ENCODE measurements at regions not wholly inside any gene's neighbourhood (a gene's known extent, or its start where the extent isn't known, plus 50 kb on each side); places are given as distances from the start of the nearest gene placed in this dataset.
"Not testable (repeated sequence)": the region's sequence is repeated elsewhere in the genome, so short reads cannot be mapped to it uniquely, and the experiment has no call there.

DNA sequence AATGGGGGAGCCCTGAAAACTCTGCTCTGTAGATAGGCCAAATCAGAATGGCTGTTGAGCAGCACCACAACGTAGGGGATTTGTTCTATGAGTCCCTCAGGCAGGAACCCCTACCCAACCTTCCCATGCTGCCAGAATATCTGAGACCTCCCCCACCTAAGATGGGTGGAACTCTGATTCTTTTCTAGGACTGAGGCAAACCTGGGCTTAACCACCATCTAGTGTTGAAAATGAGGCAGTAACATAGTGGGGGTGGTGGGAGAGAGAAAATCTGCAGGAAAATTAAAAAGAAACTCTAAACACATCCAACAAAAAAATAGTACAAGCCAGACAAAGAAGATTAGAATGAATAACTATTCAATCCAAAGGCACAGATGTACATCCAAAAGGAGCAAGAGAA, 228.4 kb downstream of the ATPSCKMT start:
- Mint-ChIP-seq H3K9me3 (peaks cover 12 to 24% of the 10 kb centered on the region in 2 donors), H3K4me3 (no peak overlapping the region), H3K27me3 (no peaks in the 10 kb centered on the region), H3K4me1 (no peaks in the 10 kb centered on the region), H3K27ac (no peak overlapping the region)
- ATAC-seq (no peak), DNase-seq (no peak)

DNA sequence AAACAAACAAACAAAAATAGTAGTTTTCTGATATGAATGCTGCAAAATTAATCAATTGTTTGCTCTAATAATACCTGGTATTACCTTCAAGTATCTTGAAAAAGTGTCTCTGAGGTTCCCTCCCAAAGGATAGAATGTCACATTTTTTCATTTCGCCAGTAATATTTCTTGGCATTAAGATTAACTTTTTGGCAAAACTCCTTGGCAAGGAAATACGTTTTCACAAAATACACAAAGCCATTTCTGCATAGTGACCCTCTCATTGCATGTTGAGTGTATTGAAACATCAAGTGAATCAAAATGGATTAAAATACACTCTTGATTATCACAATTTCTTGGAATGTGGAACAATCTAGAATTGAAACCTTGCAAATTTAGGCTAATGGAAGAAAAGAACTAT, 230.5 kb downstream of the ATPSCKMT start:
- ATAC-seq, result no peak
- no peak overlapping the region for H3K27ac Mint-ChIP-seq
- peaks cover 15 to 21% of the 10 kb centered on the region in 2 donors for H3K9me3 Mint-ChIP-seq
- H3K4me1 Mint-ChIP-seq, result no peaks in the 10 kb centered on the region
- DNase-seq, result no peak
- H3K27me3 Mint-ChIP-seq, result no peaks in the 10 kb centered on the region
- no peak overlapping the region for H3K4me3 Mint-ChIP-seq

- DNase-seq (no peak), ATAC-seq (no peak)
- Mint-ChIP-seq H3K9me3 (peaks cover 15 to 21% of the 10 kb centered on the region in 2 donors), H3K4me1 (no peaks in the 10 kb centered on the region), H3K4me3 (no peak overlapping the region), H3K27ac (no peak overlapping the region), H3K27me3 (no peaks in the 10 kb centered on the region)
These were observed 231.3 kb downstream of the ATPSCKMT start for GRCh38 chr5:10018201-10019069.

DNA sequence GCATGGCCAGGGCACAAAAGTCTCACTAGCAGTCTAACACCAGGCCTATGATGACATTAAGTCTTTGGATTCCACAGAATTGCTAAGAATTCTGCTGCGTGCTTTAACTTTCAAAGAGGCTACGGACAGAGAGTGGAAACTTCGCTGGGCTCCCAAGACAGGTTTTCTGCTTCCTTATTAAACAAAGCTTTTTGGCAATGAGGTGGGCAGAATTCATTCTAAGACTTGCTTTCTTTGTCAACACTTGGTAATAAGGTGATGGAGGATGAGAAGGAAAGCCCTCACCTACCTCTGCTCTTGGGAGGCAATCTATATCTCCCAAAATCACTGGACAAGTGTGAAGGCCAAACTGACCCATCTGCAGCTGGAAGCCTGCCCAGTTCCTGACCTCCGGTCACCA, 231.9 kb downstream of the ATPSCKMT start:
- Mint-ChIP-seq H3K4me3 (no peak overlapping the region), H3K9me3 (peaks cover 15% of the 10 kb centered on the region in 2 donors)

DNA sequence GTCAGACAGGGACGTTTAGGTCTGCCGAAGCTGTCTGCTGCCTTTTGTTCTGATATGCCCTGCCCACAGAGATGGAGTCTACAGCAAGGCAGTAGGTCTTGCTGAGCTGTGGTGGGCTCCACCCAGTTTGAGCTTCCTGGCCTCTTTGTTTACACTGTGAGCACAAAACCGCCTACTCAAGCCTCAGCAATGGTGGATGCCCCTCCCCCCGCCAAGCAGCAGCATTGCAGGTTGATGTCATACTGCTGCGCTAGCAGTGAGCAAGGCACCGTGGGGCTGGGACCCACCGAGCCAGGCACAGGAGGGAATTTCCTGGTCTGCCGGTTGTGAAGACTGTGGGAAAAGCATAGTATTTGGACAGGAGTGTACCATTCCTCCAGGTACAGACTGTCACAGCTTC, 233.1 kb downstream of the ATPSCKMT start:
- H3K27me3 Mint-ChIP-seq, DNase-seq, H3K4me3 Mint-ChIP-seq, ATAC-seq, H3K4me1 Mint-ChIP-seq, H3K27ac Mint-ChIP-seq: not testable (repeated sequence)
- H3K9me3 Mint-ChIP-seq, result peaks cover 9 to 15% of the 10 kb centered on the region in 2 donors

More for the DNA sequence above, 231.9 kb downstream of the ATPSCKMT start:
- H3K4me1 Mint-ChIP-seq, result no peaks in the 10 kb centered on the region
- DNase-seq (no peak), ATAC-seq (no peak)
- H3K27ac Mint-ChIP-seq, result no peak overlapping the region
- H3K27me3 Mint-ChIP-seq, result no peaks in the 10 kb centered on the region

DNA sequence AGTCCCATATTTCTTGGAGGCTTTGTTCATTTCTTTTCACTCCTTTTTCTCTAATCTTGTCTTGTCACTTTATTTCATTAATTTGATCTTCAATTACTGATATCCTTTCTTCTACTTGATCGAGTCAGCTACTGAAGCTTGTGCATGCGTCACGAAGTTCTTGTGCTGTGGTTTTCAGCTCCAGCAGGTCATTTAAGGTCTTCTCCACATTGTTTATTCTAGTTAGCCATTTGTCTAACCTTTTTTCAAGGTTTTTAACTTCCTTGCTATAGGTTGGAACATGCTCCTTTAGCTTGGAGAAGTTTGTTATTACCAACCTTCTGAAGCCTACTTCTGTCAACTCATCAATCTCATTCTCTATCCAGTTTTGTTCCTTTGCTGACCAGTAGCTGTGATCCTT, 234.0 kb downstream of the ATPSCKMT start:
- not testable (repeated sequence) for DNase-seq, H3K27me3 Mint-ChIP-seq, ATAC-seq, H3K4me1 Mint-ChIP-seq, H3K4me3 Mint-ChIP-seq
- H3K27ac Mint-ChIP-seq, result peak overlapping the region in 1 of 2 donors; percentile 3
- H3K9me3 Mint-ChIP-seq, result peaks cover 5 to 14% of the 10 kb centered on the region in 2 donors

DNA sequence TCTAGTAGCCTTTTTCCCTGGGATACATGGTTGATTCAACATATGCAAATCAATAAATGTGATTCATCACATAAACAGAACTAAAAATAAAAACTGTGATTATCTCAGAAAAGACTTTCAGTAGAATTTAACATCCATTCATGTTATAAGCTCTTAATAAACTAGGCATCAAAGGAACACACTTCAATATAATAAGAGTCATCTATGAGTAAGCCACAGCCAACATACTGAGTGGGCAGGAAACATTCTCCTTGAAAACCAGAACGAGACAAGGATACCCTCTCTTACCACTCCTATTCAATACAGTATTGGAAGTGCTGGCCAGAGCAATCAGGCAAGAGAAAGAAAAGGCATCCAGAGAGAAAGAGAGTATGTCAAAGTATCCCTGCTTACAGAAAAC, 239.9 kb downstream of the ATPSCKMT start:
- ATAC-seq (no peak), DNase-seq (no peak)
- Mint-ChIP-seq H3K27ac (no peak overlapping the region), H3K4me1 (no peaks in the 10 kb centered on the region), H3K27me3 (no peaks in the 10 kb centered on the region), H3K4me3 (no peak overlapping the region), H3K9me3 (peaks cover 3 to 19% of the 10 kb centered on the region in 2 donors)

GRCh38 chr5:9987101-9987500, 262.6 kb downstream of the ATPSCKMT start:
- Mint-ChIP-seq H3K9me3 (peaks cover 0 to 8% of the 10 kb centered on the region in 2 donors), H3K4me1 (no peaks in the 10 kb centered on the region), H3K4me3 (no peak overlapping the region), H3K27me3 (no peaks in the 10 kb centered on the region), H3K27ac (no peak overlapping the region)
- ATAC-seq, result no peak
- DNase-seq, result no peak

- Mint-ChIP-seq H3K4me3 (no peak overlapping the region), H3K27me3 (peaks cover 7% of the 10 kb centered on the region), H3K27ac (no peak overlapping the region), H3K4me1 (no peaks in the 10 kb centered on the region), H3K9me3 (peaks cover 8 to 17% of the 10 kb centered on the region in 2 donors)
- ATAC-seq (no peak), DNase-seq (no peak)
These were observed 272.6 kb downstream of the ATPSCKMT start for GRCh38 chr5:9977070-9977469.

GRCh38 chr5:9976621-9977020, 273.1 kb downstream of the ATPSCKMT start:
- DNase-seq (no peak), ATAC-seq (no peak)
- Mint-ChIP-seq H3K4me3 (no peak overlapping the region), H3K9me3 (peaks cover 8 to 20% of the 10 kb centered on the region in 2 donors), H3K4me1 (no peaks in the 10 kb centered on the region), H3K27me3 (peaks cover 7% of the 10 kb centered on the region), H3K27ac (no peak overlapping the region)

DNA sequence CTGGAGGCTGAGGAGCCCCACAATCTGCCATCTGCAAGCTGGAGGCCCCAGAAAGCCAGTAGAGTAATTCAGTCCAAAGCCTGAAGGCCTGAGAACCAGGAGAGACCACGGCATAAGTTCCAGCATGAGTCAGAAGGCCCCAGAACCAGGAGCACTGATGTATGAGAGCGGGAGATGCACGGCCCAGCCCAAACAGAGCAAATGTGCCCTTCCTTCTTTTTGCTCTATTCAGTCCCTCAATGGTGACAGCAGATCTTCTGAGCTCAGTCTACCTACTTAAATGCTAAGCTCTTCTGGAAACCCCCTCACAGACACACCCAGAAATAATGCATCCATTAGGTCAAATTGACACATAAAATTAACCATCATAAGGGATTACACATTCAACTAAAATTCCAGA, 277.6 kb downstream of the ATPSCKMT start:
- Mint-ChIP-seq H3K27ac (no peak overlapping the region), H3K9me3 (peaks cover 12 to 31% of the 10 kb centered on the region in 2 donors), H3K27me3 (no peaks in the 10 kb centered on the region), H3K4me1 (no peaks in the 10 kb centered on the region), H3K4me3 (no peak overlapping the region)
- ATAC-seq, result no peak
- DNase-seq, result no peak

DNA sequence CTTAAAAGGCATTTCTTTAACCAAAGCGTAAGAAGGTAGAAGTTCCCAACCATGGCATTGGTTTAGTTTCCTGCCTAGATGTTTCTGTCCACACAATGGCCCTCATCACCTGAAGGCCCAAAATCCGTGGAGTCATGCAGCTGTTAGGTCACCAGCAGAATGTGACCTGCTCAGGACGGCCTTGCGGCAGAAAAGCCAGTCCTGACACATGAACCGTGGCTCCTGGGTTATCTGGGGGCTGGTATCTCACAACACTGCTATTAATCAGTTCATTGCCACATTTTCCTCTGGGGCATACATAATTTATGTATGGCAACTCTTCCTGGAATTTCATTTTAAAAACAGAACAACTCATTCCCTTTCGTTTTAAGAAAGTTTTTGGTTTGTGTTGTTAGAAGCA, 278.4 kb downstream of the ATPSCKMT start:
- Mint-ChIP-seq H3K27ac (no peak overlapping the region), H3K27me3 (no peaks in the 10 kb centered on the region), H3K4me1 (no peaks in the 10 kb centered on the region), H3K9me3 (peaks cover 12 to 31% of the 10 kb centered on the region in 2 donors), H3K4me3 (no peak overlapping the region)
- no peak for DNase-seq
- ATAC-seq, result no peak

DNA sequence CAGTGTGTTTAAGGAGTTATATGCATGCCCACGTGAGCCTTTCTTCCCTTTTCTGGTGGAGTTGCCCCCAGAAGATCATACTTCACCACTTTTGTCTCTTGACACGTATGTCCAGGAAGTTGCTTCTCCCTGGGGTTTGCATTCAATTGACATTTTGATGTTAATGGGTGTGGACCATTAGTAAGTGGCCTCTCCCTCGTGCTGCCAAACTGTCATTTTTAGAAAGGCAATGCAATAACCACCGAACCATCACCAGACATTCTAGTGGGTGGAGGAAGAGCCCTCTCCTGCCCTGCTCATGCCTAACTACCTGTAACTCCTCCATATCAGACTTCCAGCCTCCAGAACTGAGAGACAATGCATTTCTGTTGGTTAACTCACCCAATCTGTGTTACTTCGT, 290.8 kb downstream of the ATPSCKMT start:
- ATAC-seq (no peak), DNase-seq (no peak)
- Mint-ChIP-seq H3K4me1 (no peaks in the 10 kb centered on the region), H3K27ac (peak overlapping the region in 1 of 2 donors; percentile 79), H3K27me3 (no peaks in the 10 kb centered on the region), H3K9me3 (peaks cover 6 to 13% of the 10 kb centered on the region in 2 donors), H3K4me3 (no peak overlapping the region)

- Mint-ChIP-seq H3K4me1 (no peaks in the 10 kb centered on the region), H3K4me3 (no peak overlapping the region), H3K27ac (no peak overlapping the region), H3K27me3 (no peaks in the 10 kb centered on the region), H3K9me3 (peaks cover 6 to 13% of the 10 kb centered on the region in 2 donors)
- ATAC-seq (no peak), DNase-seq (no peak)
These were observed 292.5 kb downstream of the ATPSCKMT start for GRCh38 chr5:9957214-9957613.

- DNase-seq, result no peak
- Mint-ChIP-seq H3K4me3 (no peak overlapping the region), H3K27me3 (no peaks in the 10 kb centered on the region), H3K4me1 (no peaks in the 10 kb centered on the region), H3K9me3 (peaks cover 6 to 13% of the 10 kb centered on the region in 2 donors), H3K27ac (no peak overlapping the region)
- no peak for ATAC-seq
These were observed 293.0 kb downstream of the ATPSCKMT start for GRCh38 chr5:9956725-9957124.

- ATAC-seq (no peak), DNase-seq (no peak)
- peaks cover 6 to 13% of the 10 kb centered on the region in 2 donors for H3K9me3 Mint-ChIP-seq
- H3K4me3 Mint-ChIP-seq, result no peak overlapping the region
- H3K4me1 Mint-ChIP-seq, result no peaks in the 10 kb centered on the region
- H3K27me3 Mint-ChIP-seq, result no peaks in the 10 kb centered on the region
- no peak overlapping the region for H3K27ac Mint-ChIP-seq
These were observed 294.1 kb downstream of the ATPSCKMT start for GRCh38 chr5:9955586-9955985.

Data from stimulated activated naive CD8-positive, alpha-beta T cell treated with anti-CD3 and anti-CD28 coated beads, Interleukin-15, amount 100 ng/mL, for 72 hours (primary cell).